Adrenal gland (tissue), 9 donors: ENCODE measurements at regions not wholly inside any gene's neighbourhood (a gene's known extent, or its start where the extent isn't known, plus 50 kb on each side); places are given as distances from the start of the nearest gene placed in this dataset.

ENCODE experiments used
- DNase-seq, 7 donors: peaks; one replicate each; pipeline ENCODE4 v3.0.0-alpha.2; 2019 to 2020
- H3K27ac ChIP-seq, 5 donors: fragments of 200-600 bp; sonication (generic) in 4 of 5; 1 replicate in 3 of 5; 2 replicates in 2 of 5; pipeline versions ENCODE4 v1.5.1 to v1.8.0; 2016 to 2020; ENCODE audit warnings: mild to moderate bottlenecking in 1 of 5
- H3K27me3 ChIP-seq: fragments of 200-600 bp; 2 replicates; pipeline ENCODE4 v1.8.0; 2021
- H3K36me3 ChIP-seq, 2 donors: fragments of 200-600 bp; replicated peaks in 1 of 2; 1 replicate in 1 of 2; 2 replicates in 1 of 2; pipeline versions ENCODE4 v1.5.1 to v1.8.0; 2018 to 2022
- H3K4me1 ChIP-seq, 2 donors: fragments of 200-600 bp; replicated peaks in 1 of 2; 1 replicate in 1 of 2; 2 replicates in 1 of 2; pipeline versions ENCODE4 v1.5.1 to v1.8.0; 2018 to 2021
- H3K4me3 ChIP-seq, 4 donors: fragments of 200-600 bp; sonication (generic) in 3 of 4; one replicate each; pipeline ENCODE4 v1.5.1; 2016 to 2018
- H3K9me3 ChIP-seq, 3 donors: fragments of 200-600 bp; sonication (generic) in 1 of 3; replicated peaks in 1 of 3; 1 replicate in 2 of 3; 2 replicates in 1 of 3; pipeline versions ENCODE4 v1.5.1 to v1.8.0; 2016 to 2021
- CTCF ChIP-seq, 6 experiments: fragments of 450-650 bp in 4 of 6; fragments of 200-600 bp in 2 of 6; sonication (generic) in 1 of 6; IDR thresholded peaks; 1 replicate in 5 of 6; 2 replicates in 1 of 6; pipeline versions ENCODE4 v1.5.1 to v1.8.0; 2016 to 2021; ENCODE audit warnings: antibody characterized with exemption in 6 of 6, mild to moderate bottlenecking in 2 of 6, moderate library complexity in 1 of 6
- POLR2A ChIP-seq, 2 donors: fragments of 450-650 bp; IDR thresholded peaks; one replicate each; pipeline ENCODE4 v1.6.1; 2017; ENCODE audit warnings: antibody characterized with exemption in 2 of 2, mild to moderate bottlenecking in 2 of 2, moderate library complexity in 1 of 2
- WGBS, 4 donors: extraction: QIAGEN DNeasy Blood & Tissue Kit in 2 of 4; methylation state at CpG; one replicate each; pipeline versions ENCODE4 v1.1.5 to v1.1.7; 2013 to 2017; 5-methylcytosine and 5-hydroxymethylcytosine counted together
- intact Hi-C, 2 donors: fragments of 100-400 bp; cut with DNase I; formaldehyde crosslinking; loops; one replicate each; pipeline versions ENCODE4 v1.14.1 to v1.15.0; 2022 to 2023
- donor health status: healthy with polysubstance abuse.
- donor health status: Bipolar disorder and iron deficiency.
- donor health status: DM: yes; HTN: yes; CAD: no.
- donor health status: DM: no; HTN: no; CAD: no.
- donor health status: DM: no; HTN: no; CAD: no.

DNA sequence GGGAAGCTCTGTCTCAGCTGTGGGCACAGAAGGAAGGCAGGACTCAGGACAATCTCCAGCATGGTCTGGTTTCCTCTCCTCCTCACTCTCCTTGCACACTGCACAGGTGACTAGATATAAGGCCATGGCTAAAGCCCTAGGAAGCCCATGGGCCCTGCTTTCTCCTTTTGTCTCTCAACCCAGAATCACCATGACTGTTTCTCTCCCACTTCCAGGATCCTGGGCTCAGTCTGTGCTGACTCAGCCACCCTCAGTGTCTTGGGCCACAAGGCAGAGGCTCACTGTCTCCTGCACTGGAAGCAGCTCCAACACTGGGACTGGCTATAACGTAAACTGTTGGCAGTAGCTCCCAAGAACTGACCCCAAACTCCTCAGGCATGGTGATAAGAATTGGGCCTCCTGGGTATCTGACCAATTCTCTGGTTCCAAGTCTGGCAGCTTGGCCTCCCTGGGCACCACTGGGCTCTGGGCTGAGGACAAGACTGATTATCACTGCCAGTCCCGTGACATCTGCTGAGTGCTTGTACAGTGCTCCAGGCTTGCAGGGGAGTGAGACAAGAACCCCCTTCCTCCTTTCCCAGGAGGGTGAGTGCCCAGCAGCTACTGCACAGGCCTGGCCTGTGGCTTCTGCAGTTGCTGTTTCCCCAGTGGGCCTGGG is 104.0 kb upstream of the TOP3B start:
- H3K9me3 ChIP-seq, result no peaks in the 10 kb centered on the region
- peaks cover 8% of the 10 kb centered on the region for H3K27me3 ChIP-seq
- H3K36me3 ChIP-seq, result no peaks in the 10 kb centered on the region
- H3K4me1 ChIP-seq, result no peaks in the 10 kb centered on the region
- intact Hi-C loops, result no loop called here
- TF ChIP-seq POLR2A (IDR thresholded peaks at IDR 0.05) (no peak), CTCF (IDR thresholded peaks at IDR 0.05) (no peak)
- no peak overlapping the region for H3K4me3 ChIP-seq
- WGBS, 4 donors, result 20 to 87% (median 56%) methylated on average over 1 to 2 of the region's 2 CpGs
- DNase-seq, result no peak
- H3K27ac ChIP-seq, result no peak overlapping the region

GRCh38 chr22:22085702-22086500 is 103.3 kb upstream of the TOP3B start:
- Histone ChIP-seq H3K27me3 (peaks cover 3% of the 10 kb centered on the region), H3K27ac (no peak overlapping the region), H3K4me1 (no peaks in the 10 kb centered on the region), H3K9me3 (no peaks in the 10 kb centered on the region), H3K36me3 (no peaks in the 10 kb centered on the region), H3K4me3 (no peak overlapping the region)
- intact Hi-C loops, result no loop called here
- no peak for TF ChIP-seq CTCF (IDR thresholded peaks at IDR 0.05)
- TF ChIP-seq POLR2A (IDR thresholded peaks at IDR 0.05), result no peak
- DNase-seq, result peak in 1 of 7 donors; percentile 16
- WGBS, 4 donors, result 29 to 65% (median 59%) methylated on average over 2 to 5 of the region's 5 CpGs

- H3K27ac ChIP-seq, result no peak overlapping the region
- no peak overlapping the region for H3K4me3 ChIP-seq
- H3K36me3 ChIP-seq, result no peaks in the 10 kb centered on the region
- TF ChIP-seq POLR2A (IDR thresholded peaks at IDR 0.05) (no peak), CTCF (IDR thresholded peaks at IDR 0.05) (no peak)
- intact Hi-C loops, result no loop called here
- H3K9me3 ChIP-seq, result no peaks in the 10 kb centered on the region
- no peak for DNase-seq
- H3K4me1 ChIP-seq, result no peaks in the 10 kb centered on the region
- peaks cover 3% of the 10 kb centered on the region for H3K27me3 ChIP-seq
- 27 to 56% (median 30%) methylated on average over 4 of the region's 4 CpGs for WGBS, 4 donors
Observed at GRCh38 chr22:22084089-22084711, 101.6 kb upstream of the TOP3B start.

DNA sequence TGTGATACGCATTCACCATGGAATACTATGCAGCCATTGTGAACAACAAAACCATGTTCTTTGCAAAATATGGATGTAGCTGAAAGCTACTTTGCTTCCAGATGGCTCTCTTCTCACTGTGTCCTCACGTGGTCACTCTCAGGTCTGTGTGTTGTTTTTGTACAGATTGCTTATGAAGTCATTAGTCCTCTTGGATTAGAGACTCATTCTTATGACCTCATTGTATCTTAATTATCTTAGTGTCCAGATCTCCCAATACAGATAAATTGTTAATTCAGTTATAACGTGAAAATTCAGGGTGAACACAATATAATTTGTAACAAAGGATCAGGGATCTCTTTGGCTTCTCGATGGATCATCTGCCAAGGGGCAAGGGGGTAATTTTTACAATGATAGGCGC is 100.4 kb upstream of the TOP3B start:
- H3K27me3 ChIP-seq, result peaks cover 3% of the 10 kb centered on the region
- WGBS, 4 donors, result 59 to 63% (median 61%) methylated on average over 5 of the region's 5 CpGs
- H3K27ac ChIP-seq, result no peak overlapping the region
- no peaks in the 10 kb centered on the region for H3K4me1 ChIP-seq
- intact Hi-C loops, result no loop called here
- H3K9me3 ChIP-seq, result no peaks in the 10 kb centered on the region
- H3K4me3 ChIP-seq, result no peak overlapping the region
- no peak for TF ChIP-seq CTCF (IDR thresholded peaks at IDR 0.05)
- no peak for TF ChIP-seq POLR2A (IDR thresholded peaks at IDR 0.05)
- no peak for DNase-seq
- H3K36me3 ChIP-seq, result no peaks in the 10 kb centered on the region
